PC-3 (cell line): ENCODE measurements at regions not wholly inside any gene's neighbourhood (a gene's known extent, or its start where the extent isn't known, plus 50 kb on each side); places are given as distances from the start of the nearest gene placed in this dataset.

Experiments
- EZH2 ChIP-seq: fragments of 300-600 bp; sonication (generic); IDR thresholded peaks from one replicate; pipeline ENCODE4 v1.6.1; 2017; ENCODE audit warnings: antibody characterized with exemption, mild to moderate bottlenecking, low read length; ENCODE audit not compliant: unreplicated experiment
- EZH2phosphoT487 ChIP-seq: fragments of 300-600 bp; sonication (generic); IDR thresholded peaks from 2 replicates; pipeline ENCODE4 v1.6.1; 2018; ENCODE audit warnings: mild to moderate bottlenecking, antibody characterized with exemption, low read length, borderline replicate concordance
- TF ChIP-seq, protein P1 (sequence below): fragments of 300-600 bp; sonication (generic); conservative IDR thresholded peaks from 2 replicates; pipeline ENCODE4 v1.5.1; 2017; ENCODE audit warnings: antibody characterized with exemption, low read depth, mild to moderate bottlenecking, low read length

DNA sequence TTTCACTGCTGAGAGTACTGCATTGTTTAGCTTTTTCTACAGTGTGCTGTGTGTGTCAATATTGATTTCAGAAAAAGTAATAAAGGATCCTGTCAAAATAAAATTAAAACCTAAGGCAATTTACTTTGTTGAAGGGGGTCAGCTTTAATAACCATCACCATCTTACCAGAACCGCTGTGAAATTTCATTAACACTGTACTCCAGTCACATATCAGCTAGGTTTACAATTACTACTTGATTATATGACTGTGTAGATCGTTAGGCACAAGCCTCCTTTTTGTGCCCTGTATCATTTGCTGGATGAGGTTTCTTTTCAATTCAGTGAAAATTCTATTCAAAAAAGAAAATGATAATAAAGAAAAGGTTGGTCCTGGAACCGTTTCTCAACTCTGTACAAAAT is 917.2 kb downstream of the CENPC start:
- TF ChIP-seq EZH2 (no peak), EZH2phosphoT487 (no peak)
- TF ChIP-seq, protein P1, sequence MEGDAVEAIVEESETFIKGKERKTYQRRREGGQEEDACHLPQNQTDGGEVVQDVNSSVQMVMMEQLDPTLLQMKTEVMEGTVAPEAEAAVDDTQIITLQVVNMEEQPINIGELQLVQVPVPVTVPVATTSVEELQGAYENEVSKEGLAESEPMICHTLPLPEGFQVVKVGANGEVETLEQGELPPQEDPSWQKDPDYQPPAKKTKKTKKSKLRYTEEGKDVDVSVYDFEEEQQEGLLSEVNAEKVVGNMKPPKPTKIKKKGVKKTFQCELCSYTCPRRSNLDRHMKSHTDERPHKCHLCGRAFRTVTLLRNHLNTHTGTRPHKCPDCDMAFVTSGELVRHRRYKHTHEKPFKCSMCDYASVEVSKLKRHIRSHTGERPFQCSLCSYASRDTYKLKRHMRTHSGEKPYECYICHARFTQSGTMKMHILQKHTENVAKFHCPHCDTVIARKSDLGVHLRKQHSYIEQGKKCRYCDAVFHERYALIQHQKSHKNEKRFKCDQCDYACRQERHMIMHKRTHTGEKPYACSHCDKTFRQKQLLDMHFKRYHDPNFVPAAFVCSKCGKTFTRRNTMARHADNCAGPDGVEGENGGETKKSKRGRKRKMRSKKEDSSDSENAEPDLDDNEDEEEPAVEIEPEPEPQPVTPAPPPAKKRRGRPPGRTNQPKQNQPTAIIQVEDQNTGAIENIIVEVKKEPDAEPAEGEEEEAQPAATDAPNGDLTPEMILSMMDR, result no peak
